HG02884 (cell line): ENCODE measurements at regions not wholly inside any gene's neighbourhood (a gene's known extent, or its start where the extent isn't known, plus 50 kb on each side); places are given as distances from the start of the nearest gene placed in this dataset.

Experiments
- ATAC-seq: cut with Tn5 transposase; IDR thresholded peaks from one replicate; pipeline ENCODE4 v1.9.1; 2021; ENCODE audit warnings: mild to moderate bottlenecking, moderate library complexity; ENCODE audit not compliant: unreplicated experiment

GRCh38 chr17:65278050-65278819 is 141.1 kb downstream of the RGS9 start:
- ATAC-seq: no peak

DNA sequence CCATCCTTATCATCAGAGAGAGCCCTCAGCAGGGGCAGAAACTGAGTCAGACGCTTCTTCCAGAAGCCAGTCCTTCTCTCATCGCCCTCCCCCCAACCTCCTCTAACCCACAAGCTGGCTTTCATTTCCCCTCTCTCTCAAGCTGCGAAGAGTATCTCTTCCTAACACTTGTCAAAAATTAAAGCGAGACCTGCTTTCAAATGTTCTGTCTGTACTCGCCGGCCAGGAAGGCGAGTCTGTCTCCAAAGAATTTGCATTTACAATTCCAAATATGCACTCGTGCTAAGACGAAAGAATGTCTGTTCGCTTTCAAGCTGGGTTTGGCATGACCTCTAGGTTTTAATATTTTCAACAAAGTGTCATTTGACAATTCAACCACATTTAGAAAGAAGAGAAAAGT is 140.4 kb downstream of the RGS9 start:
- no peak for ATAC-seq
